Kidney epithelial cell (primary cell): ENCODE measurements at regions not wholly inside any gene's neighbourhood (a gene's known extent, or its start where the extent isn't known, plus 50 kb on each side); places are given as distances from the start of the nearest gene placed in this dataset.

Experiments
- DNase-seq: peaks from one replicate; pipeline ENCODE4 v3.0.0-alpha.2; 2010; ENCODE audit warnings: low read depth
- H3K27me3 ChIP-seq: 2 replicates; pipeline ENCODE4 v1.6.0; 2011; ENCODE audit warnings: low read length; ENCODE audit not compliant: control insufficient read depth, insufficient read depth
- H3K36me3 ChIP-seq: 2 replicates; pipeline ENCODE4 v1.5.1; 2011; ENCODE audit warnings: low read length; ENCODE audit not compliant: control insufficient read depth, insufficient read depth
- H3K4me3 ChIP-seq: 2 replicates; pipeline ENCODE4 v1.5.1; 2011; ENCODE audit warnings: low read depth, mild to moderate bottlenecking, control low read depth, low read length
- TF ChIP-seq, protein P1 (sequence below): IDR thresholded peaks from 2 replicates; pipeline ENCODE4 v1.5.1; 2011; ENCODE audit warnings: mild to moderate bottlenecking, moderate library complexity, low read length, control low read depth, inconsistent platforms; ENCODE audit not compliant: insufficient read depth, poor library complexity, severe bottlenecking

DNA sequence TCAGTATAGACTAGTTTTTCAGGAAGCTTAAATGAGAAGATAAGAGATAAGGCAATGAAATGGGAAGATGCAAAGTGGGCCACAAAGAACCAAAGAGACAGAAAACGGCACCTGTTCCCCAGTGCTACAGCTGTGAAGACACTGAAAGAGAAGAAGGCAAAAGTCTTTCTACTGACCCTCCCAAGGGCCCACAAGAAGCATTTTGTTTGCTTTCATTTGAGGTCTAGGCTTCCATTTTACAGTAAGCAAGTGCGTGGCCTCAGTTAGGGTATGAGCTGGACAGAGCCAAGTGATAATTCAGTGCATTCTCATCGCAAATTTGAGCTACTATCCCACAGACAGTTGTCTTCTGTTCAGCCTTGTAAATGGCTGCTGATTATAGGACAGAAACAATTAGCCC, 53.4 kb upstream of the STK17B start:
- DNase-seq: no peak
- no peaks in the 10 kb centered on the region for H3K36me3 ChIP-seq
- no peaks in the 10 kb centered on the region for H3K27me3 ChIP-seq
- H3K4me3 ChIP-seq: no peak overlapping the region
- TF ChIP-seq, protein P1, sequence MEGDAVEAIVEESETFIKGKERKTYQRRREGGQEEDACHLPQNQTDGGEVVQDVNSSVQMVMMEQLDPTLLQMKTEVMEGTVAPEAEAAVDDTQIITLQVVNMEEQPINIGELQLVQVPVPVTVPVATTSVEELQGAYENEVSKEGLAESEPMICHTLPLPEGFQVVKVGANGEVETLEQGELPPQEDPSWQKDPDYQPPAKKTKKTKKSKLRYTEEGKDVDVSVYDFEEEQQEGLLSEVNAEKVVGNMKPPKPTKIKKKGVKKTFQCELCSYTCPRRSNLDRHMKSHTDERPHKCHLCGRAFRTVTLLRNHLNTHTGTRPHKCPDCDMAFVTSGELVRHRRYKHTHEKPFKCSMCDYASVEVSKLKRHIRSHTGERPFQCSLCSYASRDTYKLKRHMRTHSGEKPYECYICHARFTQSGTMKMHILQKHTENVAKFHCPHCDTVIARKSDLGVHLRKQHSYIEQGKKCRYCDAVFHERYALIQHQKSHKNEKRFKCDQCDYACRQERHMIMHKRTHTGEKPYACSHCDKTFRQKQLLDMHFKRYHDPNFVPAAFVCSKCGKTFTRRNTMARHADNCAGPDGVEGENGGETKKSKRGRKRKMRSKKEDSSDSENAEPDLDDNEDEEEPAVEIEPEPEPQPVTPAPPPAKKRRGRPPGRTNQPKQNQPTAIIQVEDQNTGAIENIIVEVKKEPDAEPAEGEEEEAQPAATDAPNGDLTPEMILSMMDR: no peak

DNA sequence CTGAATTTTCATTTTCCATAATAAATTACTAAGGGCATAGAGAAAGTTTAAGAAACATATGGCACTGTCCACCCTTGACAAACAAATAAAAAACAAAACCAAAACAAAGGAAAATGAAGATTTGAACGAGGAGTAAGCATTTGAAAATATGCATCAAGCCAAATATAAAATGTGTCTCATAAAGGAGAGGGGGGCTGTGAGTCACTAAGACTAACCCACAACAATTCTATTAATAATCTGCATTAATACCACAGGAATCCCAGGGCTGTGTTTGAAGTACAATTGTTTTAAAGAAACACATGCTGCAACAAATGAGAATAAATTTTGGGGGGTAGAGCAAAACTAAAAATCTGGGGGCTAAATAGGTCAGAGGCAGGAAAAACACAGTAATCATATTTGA, 53.8 kb upstream of the STK17B start:
- no peak for DNase-seq
- TF ChIP-seq, protein P1: no peak
- no peaks in the 10 kb centered on the region for H3K36me3 ChIP-seq
- H3K27me3 ChIP-seq: no peaks in the 10 kb centered on the region
- H3K4me3 ChIP-seq: no peak overlapping the region

- TF ChIP-seq, protein P1: no peak
- no peak for DNase-seq
- no peaks in the 10 kb centered on the region for H3K36me3 ChIP-seq
- H3K27me3 ChIP-seq: no peaks in the 10 kb centered on the region
- no peak overlapping the region for H3K4me3 ChIP-seq
Measured at GRCh38 chr2:196226058-196226706, 54.8 kb upstream of the STK17B start.

DNA sequence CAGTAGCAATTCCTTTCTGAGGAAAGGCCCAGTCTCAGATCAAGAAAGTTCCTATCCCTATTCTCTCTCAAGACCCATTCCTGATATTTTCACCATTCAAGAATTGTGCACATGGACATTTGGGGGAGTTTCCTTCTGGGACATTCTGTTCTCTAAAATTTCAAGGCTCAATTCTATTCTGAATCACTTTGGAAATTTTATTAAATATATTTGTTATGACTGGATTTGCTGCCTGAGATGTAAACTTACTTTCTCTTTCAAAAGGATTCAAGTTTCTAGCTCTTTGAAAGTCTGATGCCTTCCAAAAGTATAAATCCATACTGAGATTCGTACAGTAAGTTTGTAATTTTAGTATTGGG, 55.3 kb upstream of the STK17B start:
- H3K36me3 ChIP-seq: no peaks in the 10 kb centered on the region
- no peak for DNase-seq
- TF ChIP-seq, protein P1: no peak
- no peak overlapping the region for H3K4me3 ChIP-seq
- H3K27me3 ChIP-seq: no peaks in the 10 kb centered on the region

GRCh38 chr2:196229013-196229412, 57.6 kb upstream of the STK17B start:
- H3K4me3 ChIP-seq: no peak overlapping the region
- TF ChIP-seq, protein P1: no peak

DNA sequence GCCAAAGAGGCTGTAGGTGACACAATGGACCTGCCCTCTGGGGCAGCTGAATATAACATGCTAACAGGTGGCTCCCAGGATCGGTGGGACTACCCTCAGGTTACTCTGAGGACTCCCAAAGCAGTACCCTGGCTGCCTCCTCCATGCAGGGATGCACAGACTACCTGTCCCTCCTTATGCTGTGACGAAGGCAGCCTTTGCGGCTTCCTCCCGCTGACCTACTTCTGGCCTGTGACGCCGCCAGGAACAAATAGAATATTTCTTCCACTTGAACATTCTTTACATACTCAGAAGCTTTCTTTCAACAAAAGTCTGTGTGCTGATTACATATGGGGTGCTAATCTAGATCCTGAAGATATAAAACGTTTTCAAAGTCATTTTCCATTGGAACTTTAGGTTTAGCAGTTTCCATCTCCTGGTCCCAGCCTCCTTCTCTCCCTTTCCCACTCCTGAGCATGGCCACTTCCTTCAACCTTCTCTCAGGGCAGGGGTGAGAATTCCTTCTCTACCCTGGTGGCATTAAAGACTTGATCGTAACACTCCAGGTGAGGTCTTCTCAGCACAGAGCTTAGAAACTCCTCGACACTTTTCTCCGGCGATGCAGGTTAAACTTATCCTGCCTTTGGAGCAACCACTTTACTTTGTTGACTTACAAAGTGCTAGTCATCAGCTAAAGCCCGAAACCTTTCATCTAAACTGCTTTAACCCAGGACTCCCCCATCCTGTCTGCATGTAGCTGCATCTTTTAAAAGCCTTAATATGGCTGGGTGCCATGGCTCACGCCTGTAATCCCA, 58.9 kb upstream of the STK17B start:
- TF ChIP-seq, protein P1: no peak
- Histone ChIP-seq H3K27me3 (no peaks in the 10 kb centered on the region), H3K4me3 (no peak overlapping the region), H3K36me3 (no peaks in the 10 kb centered on the region)
- no peak for DNase-seq

More at GRCh38 chr2:196229013-196229412, 57.6 kb upstream of the STK17B start:
- Histone ChIP-seq H3K27me3 (no peaks in the 10 kb centered on the region), H3K36me3 (no peaks in the 10 kb centered on the region)
- no peak for DNase-seq
